ENCODE measurements at regions not wholly inside any gene's neighbourhood (a gene's known extent, or its start where the extent isn't known, plus 50 kb on each side); places are given as distances from the start of the nearest gene placed in this dataset.

DNA sequence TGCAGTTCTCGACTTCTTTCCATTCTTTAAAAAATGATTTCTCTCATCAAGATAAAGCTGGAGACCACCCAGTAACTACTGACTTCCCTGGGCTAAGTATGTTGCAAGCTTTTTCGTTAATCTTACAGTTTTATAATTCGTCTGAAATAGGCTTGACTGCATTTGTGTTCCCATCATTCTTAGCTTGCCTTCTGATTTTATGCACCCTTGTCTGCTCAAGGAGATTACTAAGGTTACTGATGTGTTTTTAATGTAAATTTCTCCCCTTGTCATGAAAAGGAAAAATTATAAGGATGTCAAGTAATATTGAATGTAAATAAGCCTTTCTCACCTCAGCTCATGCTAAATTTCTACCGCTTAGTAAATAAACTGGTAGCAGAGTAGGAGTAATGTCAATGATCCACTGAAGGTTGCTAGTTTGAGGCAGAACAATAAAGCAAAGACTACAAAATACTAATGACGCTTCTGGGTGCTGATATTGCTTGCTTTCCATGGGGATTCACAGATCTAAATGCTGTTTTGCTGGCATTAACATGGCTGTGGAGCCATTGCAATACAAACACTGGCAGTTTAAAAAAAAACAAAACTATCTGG, 91.9 kb upstream of the CDH20 start:
- DNase-seq (ENCODE audit: low spot score) (no peak), FAIRE-seq (no peak)

DNA sequence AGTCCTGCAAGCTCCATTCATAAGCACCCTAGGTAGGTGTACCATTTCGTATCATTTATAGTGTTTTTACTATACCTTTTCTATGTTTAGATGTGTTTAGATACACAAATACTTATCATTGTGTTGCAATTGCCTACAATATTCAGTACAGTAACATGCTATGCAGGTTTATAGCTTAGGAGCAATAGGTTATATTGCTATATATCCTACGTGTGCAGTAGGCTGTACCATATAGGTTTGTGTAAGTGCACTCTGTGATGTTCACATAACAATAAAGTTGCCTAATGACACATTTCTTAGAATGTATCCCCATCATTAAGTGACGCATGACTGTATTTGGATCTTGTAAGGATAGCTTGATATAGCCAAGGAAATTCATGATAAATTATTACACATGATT, 88.6 kb upstream of the CDH20 start:
- DNase-seq (ENCODE audit: low spot score): no peak
- no peak for FAIRE-seq

DNA sequence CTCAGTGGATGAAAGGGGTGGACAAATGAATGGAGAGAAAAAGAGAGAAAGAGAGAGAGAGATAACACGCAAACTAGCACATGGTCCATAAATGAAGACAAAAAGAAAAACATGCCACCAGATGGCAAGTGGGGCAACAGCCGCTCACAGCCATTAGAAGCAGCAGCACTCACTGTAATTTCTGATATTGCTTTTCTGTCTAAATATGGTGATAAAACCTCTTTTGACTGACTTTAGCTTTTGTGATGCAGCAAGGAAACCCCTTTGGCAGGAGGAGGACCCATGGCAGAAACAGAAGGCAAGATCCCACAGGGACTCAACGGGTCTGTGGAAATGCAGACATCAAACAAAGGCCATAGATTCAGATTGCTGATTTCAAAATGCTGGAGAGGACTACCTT, 88.0 kb upstream of the CDH20 start:
- DNase-seq (ENCODE audit: low spot score) (no peak), FAIRE-seq (no peak)

- DNase-seq (ENCODE audit: low spot score) (no peak), FAIRE-seq (no peak)
Observed at GRCh38 chr18:61248589-61248988, 84.6 kb upstream of the CDH20 start.

DNA sequence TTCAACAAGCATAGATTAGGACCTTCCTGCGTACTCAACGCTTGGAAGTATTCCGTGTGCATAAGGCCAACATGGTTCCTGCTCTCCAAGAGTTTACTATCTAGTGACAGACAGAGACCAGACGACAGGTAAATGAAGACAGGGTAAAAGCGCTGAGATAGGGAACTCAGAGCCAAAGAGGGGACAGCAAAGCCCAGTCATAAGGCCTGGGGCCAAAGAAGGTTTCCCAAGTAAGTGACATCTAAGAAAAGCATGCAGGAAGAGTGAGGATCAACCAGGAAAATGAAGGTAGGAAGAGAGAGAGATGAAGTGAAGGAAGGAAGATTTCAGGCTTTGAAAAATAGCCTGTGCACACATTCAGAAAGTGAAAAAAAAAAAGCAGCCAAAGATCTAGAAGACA, 76.9 kb upstream of the CDH20 start:
- DNase-seq (ENCODE audit: low spot score) (no peak), FAIRE-seq (no peak)

DNA sequence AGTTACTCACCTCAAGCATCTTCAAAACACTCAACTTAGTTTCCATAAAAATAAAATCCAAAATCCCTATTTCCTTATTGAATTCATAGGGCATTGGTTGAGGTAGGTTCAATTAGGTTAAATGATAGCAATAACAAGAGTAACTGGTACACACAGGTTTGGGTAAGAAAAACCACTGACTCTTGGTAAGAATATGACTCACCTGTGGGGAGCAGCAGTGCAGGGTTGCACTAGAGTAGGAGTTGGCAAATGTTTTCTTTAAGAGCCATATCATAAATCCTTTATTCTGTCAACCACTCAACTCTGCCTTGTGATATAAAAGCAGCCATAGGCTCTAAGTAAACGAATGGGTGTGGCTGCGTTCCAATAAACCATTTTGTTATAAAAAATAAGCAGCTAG, 71.4 kb upstream of the CDH20 start:
- no peak for FAIRE-seq

GRCh38 chr18:61272793-61273192, 60.4 kb upstream of the CDH20 start:
- DNase-seq (ENCODE audit: low spot score) (no peak), FAIRE-seq (no peak)

More for the DNA sequence above, 71.4 kb upstream of the CDH20 start:
- no peak for DNase-seq (ENCODE audit: low spot score)

- FAIRE-seq: no peak
- no peak for DNase-seq (ENCODE audit: low spot score)
Observed at GRCh38 chr18:61273533-61273932, 59.7 kb upstream of the CDH20 start.

DNA sequence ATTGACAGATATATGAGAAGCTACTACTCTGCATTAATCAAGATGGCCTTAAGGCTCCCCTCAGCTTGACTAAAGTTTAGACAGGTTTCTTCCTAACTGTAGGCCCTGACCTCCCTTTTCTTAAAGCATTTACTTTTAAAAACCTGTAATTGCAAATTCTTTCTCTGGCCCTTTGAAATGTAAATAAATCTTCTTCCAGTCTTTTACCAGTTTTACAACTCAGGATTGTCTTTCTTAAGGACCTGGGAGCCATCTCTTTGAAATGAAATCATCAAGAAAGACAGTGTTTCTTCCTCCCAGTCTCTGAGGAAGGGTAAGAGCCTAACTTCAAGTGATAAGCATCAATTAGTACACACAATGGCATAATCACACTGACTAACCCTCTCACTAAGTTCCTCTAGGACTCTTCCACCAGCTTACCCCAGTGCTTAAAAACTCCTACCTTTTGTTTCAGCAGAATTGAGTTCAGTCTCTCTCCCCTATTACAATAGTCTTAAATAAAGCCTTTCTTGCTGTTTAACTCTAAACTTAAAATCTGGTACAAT, 58.7 kb upstream of the CDH20 start:
- FAIRE-seq (no peak), DNase-seq (ENCODE audit: low spot score) (no peak)

DNA sequence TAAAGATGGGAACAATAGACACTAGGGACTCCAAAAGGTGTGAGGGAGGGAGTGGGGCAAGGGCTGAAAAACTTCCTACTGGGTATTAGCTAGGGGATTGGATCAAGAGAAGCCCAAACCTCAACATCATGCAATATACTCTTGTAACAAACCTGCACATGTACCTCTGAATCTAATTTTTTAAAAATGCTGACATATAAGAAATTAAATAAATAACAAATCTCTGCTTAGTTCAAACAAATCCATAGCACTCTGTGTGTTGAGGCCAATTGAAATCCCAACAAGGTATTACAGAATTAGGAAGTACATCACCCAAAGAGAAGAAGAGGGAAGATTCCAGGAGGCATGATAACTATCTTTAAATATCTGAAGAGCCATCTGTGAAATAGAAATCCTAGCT, 55.4 kb upstream of the CDH20 start:
- DNase-seq (ENCODE audit: low spot score) (no peak), FAIRE-seq (no peak)

DNA sequence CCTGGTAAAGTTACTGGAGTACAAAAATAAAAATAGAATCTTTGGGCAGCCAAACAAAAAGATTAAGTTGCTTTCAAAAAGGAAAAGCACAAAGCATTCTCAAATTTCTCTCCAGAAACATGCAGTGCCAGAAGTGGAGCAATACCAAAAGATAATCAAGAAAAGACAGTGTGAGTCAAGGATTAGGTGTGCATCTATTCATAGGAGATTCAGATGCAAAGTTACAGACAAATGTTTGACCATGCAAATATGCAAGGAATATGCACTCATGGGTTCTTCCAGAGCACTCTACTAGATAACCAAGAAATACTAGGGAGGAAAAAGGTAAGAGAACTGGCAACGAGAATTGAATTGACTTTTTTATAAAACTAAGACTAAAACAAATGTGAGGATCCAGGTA, 51.8 kb upstream of the CDH20 start:
- FAIRE-seq: no peak
- no peak for DNase-seq (ENCODE audit: low spot score)

- no peak for DNase-seq (ENCODE audit: low spot score)
- no peak for FAIRE-seq
Observed at GRCh38 chr18:61282926-61283325, 50.3 kb upstream of the CDH20 start.
